HepG2 (cell line): ENCODE measurements at regions not wholly inside any gene's neighbourhood (a gene's known extent, or its start where the extent isn't known, plus 50 kb on each side); places are given as distances from the start of the nearest gene placed in this dataset.

Source experiments
- ASH2L ChIP-seq: fragments of 300-600, 200-600 bp; sonication (generic); IDR thresholded peaks from 2 replicates; pipeline ENCODE4 v1.7.0; 2017; ENCODE audit warnings: low read depth, mild to moderate bottlenecking, moderate library complexity, mixed read lengths, low read length; ENCODE audit not compliant: insufficient read length
- ATF1 ChIP-seq: IDR thresholded peaks from 2 replicates; pipeline ENCODE4 v1.6.1; 2016; ENCODE audit warnings: mild to moderate bottlenecking, control low read depth
- GTF2F1 ChIP-seq: fragments of 150-350 bp; IDR thresholded peaks from 2 replicates; pipeline ENCODE4 v1.6.1; 2014; ENCODE audit warnings: low read length
- NFIC ChIP-seq: IDR thresholded peaks from 2 replicates; pipeline ENCODE4 v1.6.1; 2012; ENCODE audit warnings: mild to moderate bottlenecking, low read length, inconsistent platforms
- POLR2A ChIP-seq, 2 experiments: IDR thresholded peaks; 2 replicates each; pipeline ENCODE4 v1.6.1; 2011; ENCODE audit warnings: low read depth in 2 of 2, low read length in 2 of 2, mild to moderate bottlenecking in 1 of 2, moderate library complexity in 1 of 2; ENCODE audit not compliant: insufficient read depth in 1 of 2
- POLR2AphosphoS5 ChIP-seq: IDR thresholded peaks from 2 replicates; pipeline ENCODE4 v1.6.1; 2012; ENCODE audit warnings: low read depth, low read length
- RXRA ChIP-seq: sonication (generic); formaldehyde crosslinking; IDR thresholded peaks from 2 replicates; pipeline ENCODE4 v1.5.1; 2020; ENCODE audit warnings: missing genetic modification reagents
- SRSF1 ChIP-seq: fragments of 200-400 bp; formaldehyde crosslinking; optimal IDR thresholded peaks from 2 replicates; pipeline ENCODE3; 2017; ENCODE audit warnings: mild to moderate bottlenecking, low read depth, low read length, moderate library complexity
- U2AF1 ChIP-seq: fragments of 200-400 bp; formaldehyde crosslinking; optimal IDR thresholded peaks from 2 replicates; pipeline ENCODE3; 2017; ENCODE audit warnings: mild to moderate bottlenecking, low read depth, low read length
- TF ChIP-seq, protein P1 (sequence below), 2 experiments: IDR thresholded peaks; 2 replicates each; pipeline ENCODE4 v1.6.1; 2011 to 2012; ENCODE audit warnings: low read length in 2 of 2, borderline replicate concordance in 1 of 2, low read depth in 1 of 2, mild to moderate bottlenecking in 1 of 2, moderate library complexity in 1 of 2
- TF ChIP-seq, protein P2 (sequence below): sonication (generic); formaldehyde crosslinking; IDR thresholded peaks from 2 replicates; pipeline ENCODE4 v1.5.0; 2020; ENCODE audit warnings: mild to moderate bottlenecking, missing genetic modification reagents, moderate library complexity
- TF ChIP-seq, protein P3 (sequence below): sonication (generic); formaldehyde crosslinking; IDR thresholded peaks from 2 replicates; pipeline ENCODE4 v1.8.1; 2023; ENCODE audit warnings: mild to moderate bottlenecking, missing genetic modification reagents
- TF ChIP-seq, protein P4 (sequence below): sonication (generic); formaldehyde crosslinking; conservative IDR thresholded peaks from 2 replicates; pipeline ENCODE4 v1.8.0; 2022; ENCODE audit warnings: mild to moderate bottlenecking, moderate library complexity, missing genetic modification reagents
- TF ChIP-seq, protein P5 (sequence below): sonication (generic); formaldehyde crosslinking; conservative IDR thresholded peaks from 2 replicates; pipeline ENCODE4 v1.4.0; 2020; ENCODE audit warnings: missing genetic modification reagents

DNA sequence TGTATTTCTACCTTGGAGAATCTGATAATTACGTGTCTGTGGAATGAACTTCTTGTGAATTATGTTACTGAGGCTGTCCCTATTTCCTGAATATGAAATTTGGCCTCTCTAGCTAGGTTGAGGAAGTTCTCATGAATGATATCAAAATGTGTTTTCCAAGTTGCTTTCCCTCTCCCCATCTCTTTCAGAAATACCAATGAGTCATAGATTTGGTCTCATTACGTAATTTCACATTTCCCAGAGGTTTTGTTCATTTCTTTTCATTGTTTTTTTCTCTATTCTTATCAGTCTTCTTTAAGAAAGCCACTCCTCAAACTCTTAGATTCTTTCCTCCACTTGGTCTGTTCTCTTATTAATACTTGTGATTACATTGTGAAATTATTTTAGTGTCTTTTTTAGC lies 923.8 kb upstream of the CDH9 start:
- TF ChIP-seq, protein P1, sequence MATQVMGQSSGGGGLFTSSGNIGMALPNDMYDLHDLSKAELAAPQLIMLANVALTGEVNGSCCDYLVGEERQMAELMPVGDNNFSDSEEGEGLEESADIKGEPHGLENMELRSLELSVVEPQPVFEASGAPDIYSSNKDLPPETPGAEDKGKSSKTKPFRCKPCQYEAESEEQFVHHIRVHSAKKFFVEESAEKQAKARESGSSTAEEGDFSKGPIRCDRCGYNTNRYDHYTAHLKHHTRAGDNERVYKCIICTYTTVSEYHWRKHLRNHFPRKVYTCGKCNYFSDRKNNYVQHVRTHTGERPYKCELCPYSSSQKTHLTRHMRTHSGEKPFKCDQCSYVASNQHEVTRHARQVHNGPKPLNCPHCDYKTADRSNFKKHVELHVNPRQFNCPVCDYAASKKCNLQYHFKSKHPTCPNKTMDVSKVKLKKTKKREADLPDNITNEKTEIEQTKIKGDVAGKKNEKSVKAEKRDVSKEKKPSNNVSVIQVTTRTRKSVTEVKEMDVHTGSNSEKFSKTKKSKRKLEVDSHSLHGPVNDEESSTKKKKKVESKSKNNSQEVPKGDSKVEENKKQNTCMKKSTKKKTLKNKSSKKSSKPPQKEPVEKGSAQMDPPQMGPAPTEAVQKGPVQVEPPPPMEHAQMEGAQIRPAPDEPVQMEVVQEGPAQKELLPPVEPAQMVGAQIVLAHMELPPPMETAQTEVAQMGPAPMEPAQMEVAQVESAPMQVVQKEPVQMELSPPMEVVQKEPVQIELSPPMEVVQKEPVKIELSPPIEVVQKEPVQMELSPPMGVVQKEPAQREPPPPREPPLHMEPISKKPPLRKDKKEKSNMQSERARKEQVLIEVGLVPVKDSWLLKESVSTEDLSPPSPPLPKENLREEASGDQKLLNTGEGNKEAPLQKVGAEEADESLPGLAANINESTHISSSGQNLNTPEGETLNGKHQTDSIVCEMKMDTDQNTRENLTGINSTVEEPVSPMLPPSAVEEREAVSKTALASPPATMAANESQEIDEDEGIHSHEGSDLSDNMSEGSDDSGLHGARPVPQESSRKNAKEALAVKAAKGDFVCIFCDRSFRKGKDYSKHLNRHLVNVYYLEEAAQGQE (IDR thresholded peaks at IDR 0.05; ENCODE audit: borderline replicate concordance in 1 of 2, low read depth in 1 of 2, low read length in 2 of 2), result no peak
- TF ChIP-seq, protein P2, sequence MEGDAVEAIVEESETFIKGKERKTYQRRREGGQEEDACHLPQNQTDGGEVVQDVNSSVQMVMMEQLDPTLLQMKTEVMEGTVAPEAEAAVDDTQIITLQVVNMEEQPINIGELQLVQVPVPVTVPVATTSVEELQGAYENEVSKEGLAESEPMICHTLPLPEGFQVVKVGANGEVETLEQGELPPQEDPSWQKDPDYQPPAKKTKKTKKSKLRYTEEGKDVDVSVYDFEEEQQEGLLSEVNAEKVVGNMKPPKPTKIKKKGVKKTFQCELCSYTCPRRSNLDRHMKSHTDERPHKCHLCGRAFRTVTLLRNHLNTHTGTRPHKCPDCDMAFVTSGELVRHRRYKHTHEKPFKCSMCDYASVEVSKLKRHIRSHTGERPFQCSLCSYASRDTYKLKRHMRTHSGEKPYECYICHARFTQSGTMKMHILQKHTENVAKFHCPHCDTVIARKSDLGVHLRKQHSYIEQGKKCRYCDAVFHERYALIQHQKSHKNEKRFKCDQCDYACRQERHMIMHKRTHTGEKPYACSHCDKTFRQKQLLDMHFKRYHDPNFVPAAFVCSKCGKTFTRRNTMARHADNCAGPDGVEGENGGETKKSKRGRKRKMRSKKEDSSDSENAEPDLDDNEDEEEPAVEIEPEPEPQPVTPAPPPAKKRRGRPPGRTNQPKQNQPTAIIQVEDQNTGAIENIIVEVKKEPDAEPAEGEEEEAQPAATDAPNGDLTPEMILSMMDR (CRISPR knock-in tag), result no peak
- TF ChIP-seq, protein P3, sequence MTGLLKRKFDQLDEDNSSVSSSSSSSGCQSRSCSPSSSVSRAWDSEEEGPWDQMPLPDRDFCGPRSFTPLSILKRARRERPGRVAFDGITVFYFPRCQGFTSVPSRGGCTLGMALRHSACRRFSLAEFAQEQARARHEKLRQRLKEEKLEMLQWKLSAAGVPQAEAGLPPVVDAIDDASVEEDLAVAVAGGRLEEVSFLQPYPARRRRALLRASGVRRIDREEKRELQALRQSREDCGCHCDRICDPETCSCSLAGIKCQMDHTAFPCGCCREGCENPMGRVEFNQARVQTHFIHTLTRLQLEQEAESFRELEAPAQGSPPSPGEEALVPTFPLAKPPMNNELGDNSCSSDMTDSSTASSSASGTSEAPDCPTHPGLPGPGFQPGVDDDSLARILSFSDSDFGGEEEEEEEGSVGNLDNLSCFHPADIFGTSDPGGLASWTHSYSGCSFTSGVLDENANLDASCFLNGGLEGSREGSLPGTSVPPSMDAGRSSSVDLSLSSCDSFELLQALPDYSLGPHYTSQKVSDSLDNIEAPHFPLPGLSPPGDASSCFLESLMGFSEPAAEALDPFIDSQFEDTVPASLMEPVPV (CRISPR knock-in tag), result no peak
- TF ChIP-seq POLR2A (IDR thresholded peaks at IDR 0.05; ENCODE audit: insufficient read depth in 1 of 2, low read depth in 2 of 2, low read length in 2 of 2), result no peak
- TF ChIP-seq ATF1, result no peak
- no peak for TF ChIP-seq NFIC
- TF ChIP-seq POLR2AphosphoS5, result no peak
- TF ChIP-seq U2AF1, result no peak
- TF ChIP-seq ASH2L, result no peak
- no peak for TF ChIP-seq SRSF1
- no peak for TF ChIP-seq RXRA
- TF ChIP-seq, protein P4, sequence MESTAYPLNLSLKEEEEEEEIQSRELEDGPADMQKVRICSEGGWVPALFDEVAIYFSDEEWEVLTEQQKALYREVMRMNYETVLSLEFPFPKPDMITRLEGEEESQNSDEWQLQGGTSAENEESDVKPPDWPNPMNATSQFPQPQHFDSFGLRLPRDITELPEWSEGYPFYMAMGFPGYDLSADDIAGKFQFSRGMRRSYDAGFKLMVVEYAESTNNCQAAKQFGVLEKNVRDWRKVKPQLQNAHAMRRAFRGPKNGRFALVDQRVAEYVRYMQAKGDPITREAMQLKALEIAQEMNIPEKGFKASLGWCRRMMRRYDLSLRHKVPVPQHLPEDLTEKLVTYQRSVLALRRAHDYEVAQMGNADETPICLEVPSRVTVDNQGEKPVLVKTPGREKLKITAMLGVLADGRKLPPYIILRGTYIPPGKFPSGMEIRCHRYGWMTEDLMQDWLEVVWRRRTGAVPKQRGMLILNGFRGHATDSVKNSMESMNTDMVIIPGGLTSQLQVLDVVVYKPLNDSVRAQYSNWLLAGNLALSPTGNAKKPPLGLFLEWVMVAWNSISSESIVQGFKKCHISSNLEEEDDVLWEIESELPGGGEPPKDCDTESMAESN (CRISPR knock-in tag), result no peak
- TF ChIP-seq, protein P5, sequence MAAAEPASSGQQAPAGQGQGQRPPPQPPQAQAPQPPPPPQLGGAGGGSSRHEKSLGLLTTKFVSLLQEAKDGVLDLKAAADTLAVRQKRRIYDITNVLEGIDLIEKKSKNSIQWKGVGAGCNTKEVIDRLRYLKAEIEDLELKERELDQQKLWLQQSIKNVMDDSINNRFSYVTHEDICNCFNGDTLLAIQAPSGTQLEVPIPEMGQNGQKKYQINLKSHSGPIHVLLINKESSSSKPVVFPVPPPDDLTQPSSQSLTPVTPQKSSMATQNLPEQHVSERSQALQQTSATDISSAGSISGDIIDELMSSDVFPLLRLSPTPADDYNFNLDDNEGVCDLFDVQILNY, result no peak
- no peak for TF ChIP-seq GTF2F1
